Activated CD8-positive, alpha-beta T cell treated with anti-CD3 and anti-CD28 coated beads for 36 hours (primary cell): ENCODE measurements at regions not wholly inside any gene's neighbourhood (a gene's known extent, or its start where the extent isn't known, plus 50 kb on each side); places are given as distances from the start of the nearest gene placed in this dataset.

Experiments used
- ATAC-seq: fragments of 200-7000 bp; cut with Tn5 transposase; one replicate; pipeline ENCODE4 v1.10.0; 2021; ENCODE audit warnings: mild to moderate bottlenecking, moderate library complexity
- CTCF ChIA-PET: fragments of 350-600 bp; sonication (Branson Sonifier 250); formaldehyde crosslinking; loops from one replicate; lab custom pipeline; 2021; ENCODE audit warnings: antibody characterized with exemption; lab: Charles Lee
- POLR2A ChIA-PET: fragments of 350-600 bp; sonication (Branson Sonifier 250); formaldehyde crosslinking; loops from one replicate; lab custom pipeline; 2021; ENCODE audit warnings: antibody characterized with exemption; lab: Charles Lee
- DNase-seq: peaks from one replicate; pipeline ENCODE4 v3.0.0-alpha.2; 2020
- H3K27ac Mint-ChIP-seq: one replicate; pipeline ENCODE4 v1.8.0; 2021; ENCODE audit warnings: mild to moderate bottlenecking, mixed read lengths
- H3K27me3 Mint-ChIP-seq: one replicate; pipeline ENCODE4 v1.8.0; 2021; ENCODE audit warnings: mixed read lengths
- H3K36me3 Mint-ChIP-seq: one replicate; pipeline ENCODE4 v1.8.0; 2021; ENCODE audit warnings: low read depth, mixed read lengths
- H3K4me1 Mint-ChIP-seq: one replicate; pipeline ENCODE4 v1.8.0; 2021; ENCODE audit warnings: low read depth, mixed read lengths
- H3K4me3 Mint-ChIP-seq: one replicate; pipeline ENCODE4 v1.8.0; 2021; ENCODE audit warnings: mild to moderate bottlenecking, moderate library complexity, mixed read lengths
- H3K9me3 Mint-ChIP-seq: one replicate; pipeline ENCODE4 v1.8.0; 2021; ENCODE audit warnings: mixed read lengths
- intact Hi-C: fragments of 100-400 bp; cut with micrococcal nuclease; formaldehyde crosslinking; loops from one replicate; pipeline ENCODE4 v1.10.0; 2022
- TF ChIP-seq, protein P1 (sequence below): fragments of 200-600 bp; IDR thresholded peaks from one replicate; pipeline ENCODE4 v1.8.0; 2022; ENCODE audit warnings: antibody characterized with exemption, mild to moderate bottlenecking

DNA sequence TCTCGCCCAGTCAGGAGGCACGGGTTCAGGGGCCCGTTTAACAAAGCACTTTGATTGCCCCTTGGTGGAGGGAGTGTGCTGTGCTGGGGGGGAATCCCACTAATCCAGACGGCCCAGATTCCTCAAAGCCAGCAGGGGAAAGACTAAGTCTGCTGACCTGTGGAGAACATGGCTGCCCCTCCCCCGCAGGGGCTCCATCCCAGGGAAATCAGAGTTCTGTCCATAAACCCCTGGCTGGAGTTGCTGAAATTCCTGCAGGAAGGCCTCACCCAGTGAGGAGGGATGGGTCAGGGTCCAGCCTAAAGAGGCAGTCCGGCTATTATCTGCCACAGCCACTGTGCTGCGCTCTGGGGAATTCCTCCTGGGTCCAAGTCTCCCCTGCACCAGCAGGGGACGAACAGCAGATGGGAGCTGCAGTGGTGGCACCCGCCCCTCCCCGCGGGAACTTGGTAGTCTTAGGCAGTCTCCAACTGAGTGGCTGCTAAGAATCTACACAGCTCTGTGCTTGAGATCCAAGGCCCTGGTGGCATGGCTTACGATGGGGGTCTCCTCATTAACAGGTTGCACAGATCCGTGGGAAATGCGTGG is 174.0 kb upstream of the DAB2 start:
- H3K4me1 Mint-ChIP-seq = no peaks in the 10 kb centered on the region
- POLR2A ChIA-PET = no interaction called here
- no peaks in the 10 kb centered on the region for H3K36me3 Mint-ChIP-seq
- ATAC-seq = no peak
- no peak for DNase-seq
- H3K27me3 Mint-ChIP-seq = peaks cover 9% of the 10 kb centered on the region
- CTCF ChIA-PET = interaction anchor here (1.0 to 1.1 kb wide), 4 partner anchors 14 to 70 kb away, joined by 3 to 4 read pairs (median 4); no protein-coding TSS in a partner anchor
- intact Hi-C loops = no loop called here
- H3K9me3 Mint-ChIP-seq = no peaks in the 10 kb centered on the region
- TF ChIP-seq, protein P1, sequence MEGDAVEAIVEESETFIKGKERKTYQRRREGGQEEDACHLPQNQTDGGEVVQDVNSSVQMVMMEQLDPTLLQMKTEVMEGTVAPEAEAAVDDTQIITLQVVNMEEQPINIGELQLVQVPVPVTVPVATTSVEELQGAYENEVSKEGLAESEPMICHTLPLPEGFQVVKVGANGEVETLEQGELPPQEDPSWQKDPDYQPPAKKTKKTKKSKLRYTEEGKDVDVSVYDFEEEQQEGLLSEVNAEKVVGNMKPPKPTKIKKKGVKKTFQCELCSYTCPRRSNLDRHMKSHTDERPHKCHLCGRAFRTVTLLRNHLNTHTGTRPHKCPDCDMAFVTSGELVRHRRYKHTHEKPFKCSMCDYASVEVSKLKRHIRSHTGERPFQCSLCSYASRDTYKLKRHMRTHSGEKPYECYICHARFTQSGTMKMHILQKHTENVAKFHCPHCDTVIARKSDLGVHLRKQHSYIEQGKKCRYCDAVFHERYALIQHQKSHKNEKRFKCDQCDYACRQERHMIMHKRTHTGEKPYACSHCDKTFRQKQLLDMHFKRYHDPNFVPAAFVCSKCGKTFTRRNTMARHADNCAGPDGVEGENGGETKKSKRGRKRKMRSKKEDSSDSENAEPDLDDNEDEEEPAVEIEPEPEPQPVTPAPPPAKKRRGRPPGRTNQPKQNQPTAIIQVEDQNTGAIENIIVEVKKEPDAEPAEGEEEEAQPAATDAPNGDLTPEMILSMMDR = no peak
- H3K4me3 Mint-ChIP-seq = no peak overlapping the region
- no peak overlapping the region for H3K27ac Mint-ChIP-seq

- H3K9me3 Mint-ChIP-seq = no peaks in the 10 kb centered on the region
- ChIA-PET POLR2A (no interaction called here), CTCF (interaction anchor here (1.0 to 1.9 kb wide), 2 partner anchors 16 to 17 kb away, joined by 3 to 6 read pairs; no protein-coding TSS in a partner anchor)
- H3K4me3 Mint-ChIP-seq = no peak overlapping the region
- H3K27me3 Mint-ChIP-seq = peaks cover 9% of the 10 kb centered on the region
- no peaks in the 10 kb centered on the region for H3K4me1 Mint-ChIP-seq
- TF ChIP-seq, protein P1 = no peak
- intact Hi-C loops = loop anchor here (10.0 kb wide), 1 partner anchor 1147 kb away; no protein-coding TSS in a partner anchor
- DNase-seq (no peak), ATAC-seq (no peak)
- no peak overlapping the region for H3K27ac Mint-ChIP-seq
- H3K36me3 Mint-ChIP-seq = no peaks in the 10 kb centered on the region
These were observed 163.4 kb upstream of the DAB2 start for GRCh38 chr5:39588179-39588578.

DNA sequence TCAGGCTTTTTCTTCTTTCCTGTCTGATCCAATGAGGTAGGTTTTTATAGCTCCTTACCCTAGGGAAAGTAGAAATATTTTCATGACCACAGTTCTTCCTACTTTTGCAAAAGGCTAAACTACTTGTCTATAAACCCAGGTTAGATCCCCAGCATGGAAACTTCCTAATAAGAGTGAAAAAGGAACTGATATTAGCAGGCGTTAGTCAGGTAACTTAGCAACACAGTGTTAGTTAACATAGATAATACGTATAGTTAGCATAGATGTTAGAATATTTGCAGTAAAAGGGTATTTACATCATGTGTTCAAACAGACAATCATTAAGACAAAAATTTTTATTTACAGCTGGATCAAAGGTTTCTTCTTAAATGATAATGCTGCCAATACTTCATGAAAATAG is 162.9 kb upstream of the DAB2 start:
- TF ChIP-seq, protein P1 = no peak
- no peaks in the 10 kb centered on the region for H3K36me3 Mint-ChIP-seq
- POLR2A ChIA-PET = no interaction called here
- no peaks in the 10 kb centered on the region for H3K4me1 Mint-ChIP-seq
- intact Hi-C loops = loop anchor here (10.0 kb wide), 1 partner anchor 1147 kb away; no protein-coding TSS in a partner anchor
- no peak for DNase-seq
- H3K27ac Mint-ChIP-seq = no peak overlapping the region
- peaks cover 9% of the 10 kb centered on the region for H3K27me3 Mint-ChIP-seq
- H3K4me3 Mint-ChIP-seq = no peak overlapping the region
- no peaks in the 10 kb centered on the region for H3K9me3 Mint-ChIP-seq
- CTCF ChIA-PET = interaction anchor here (1.9 kb wide), 1 partner anchor 15 kb away, joined by 6 read pairs; no protein-coding TSS in a partner anchor
- no peak for ATAC-seq

GRCh38 chr5:39586185-39586584 is 161.4 kb upstream of the DAB2 start:
- peaks cover 2% of the 10 kb centered on the region for H3K4me1 Mint-ChIP-seq

GRCh38 chr5:39584927-39585326 is 160.1 kb upstream of the DAB2 start:
- peaks cover 5% of the 10 kb centered on the region for H3K4me1 Mint-ChIP-seq
- ATAC-seq (no peak), DNase-seq (no peak)
- peaks cover 9% of the 10 kb centered on the region for H3K27me3 Mint-ChIP-seq
- H3K4me3 Mint-ChIP-seq = no peak overlapping the region
- intact Hi-C loops = loop anchor here (10.0 kb wide), 1 partner anchor 1150 kb away; no protein-coding TSS in a partner anchor
- ChIA-PET POLR2A (no interaction called here), CTCF (no interaction called here)
- H3K36me3 Mint-ChIP-seq = no peaks in the 10 kb centered on the region
- no peaks in the 10 kb centered on the region for H3K9me3 Mint-ChIP-seq
- no peak overlapping the region for H3K27ac Mint-ChIP-seq
- TF ChIP-seq, protein P1 = no peak

More at GRCh38 chr5:39586185-39586584, 161.4 kb upstream of the DAB2 start:
- TF ChIP-seq, protein P1 = no peak
- Mint-ChIP-seq H3K9me3 (no peaks in the 10 kb centered on the region), H3K27ac (no peak overlapping the region), H3K27me3 (peaks cover 9% of the 10 kb centered on the region), H3K4me3 (no peak overlapping the region), H3K36me3 (no peaks in the 10 kb centered on the region)
- ATAC-seq (no peak), DNase-seq (no peak)
- ChIA-PET POLR2A (no interaction called here), CTCF (no interaction called here)
- intact Hi-C loops = loop anchor here (10.0 kb wide), 1 partner anchor 1149 kb away; no protein-coding TSS in a partner anchor
